HG02571 (cell line): ENCODE measurements at regions not wholly inside any gene's neighbourhood (a gene's known extent, or its start where the extent isn't known, plus 50 kb on each side); places are given as distances from the start of the nearest gene placed in this dataset.

ENCODE experiments used
- ATAC-seq: cut with Tn5 transposase; IDR thresholded peaks from one replicate; pipeline ENCODE4 v1.9.1; 2021; ENCODE audit warnings: mild to moderate bottlenecking, moderate library complexity; ENCODE audit not compliant: unreplicated experiment

GRCh38 chr16:85561248-85562092 is 51.7 kb upstream of the GSE1 start:
- ATAC-seq = no peak

- no peak for ATAC-seq
These were observed 50.9 kb upstream of the GSE1 start for GRCh38 chr16:85562093-85562786.

GRCh38 chr16:85563034-85563433 is 50.1 kb upstream of the GSE1 start:
- no peak for ATAC-seq
